GM21723 (cell line): ENCODE measurements at regions not wholly inside any gene's neighbourhood (a gene's known extent, or its start where the extent isn't known, plus 50 kb on each side); places are given as distances from the start of the nearest gene placed in this dataset.

ENCODE experiments used
- ATAC-seq: cut with Tn5 transposase; IDR thresholded peaks from one replicate; pipeline ENCODE4 v1.9.1; 2021; ENCODE audit warnings: mild to moderate bottlenecking, moderate library complexity; ENCODE audit not compliant: unreplicated experiment

- ATAC-seq, result no peak
Observed at GRCh38 chr4:126697748-126698147, 935.0 kb upstream of the INTU start.

GRCh38 chr4:126698224-126698623, 934.5 kb upstream of the INTU start:
- ATAC-seq, result no peak

- ATAC-seq, result no peak
Observed at GRCh38 chr4:126701756-126702155, 931.0 kb upstream of the INTU start.

DNA sequence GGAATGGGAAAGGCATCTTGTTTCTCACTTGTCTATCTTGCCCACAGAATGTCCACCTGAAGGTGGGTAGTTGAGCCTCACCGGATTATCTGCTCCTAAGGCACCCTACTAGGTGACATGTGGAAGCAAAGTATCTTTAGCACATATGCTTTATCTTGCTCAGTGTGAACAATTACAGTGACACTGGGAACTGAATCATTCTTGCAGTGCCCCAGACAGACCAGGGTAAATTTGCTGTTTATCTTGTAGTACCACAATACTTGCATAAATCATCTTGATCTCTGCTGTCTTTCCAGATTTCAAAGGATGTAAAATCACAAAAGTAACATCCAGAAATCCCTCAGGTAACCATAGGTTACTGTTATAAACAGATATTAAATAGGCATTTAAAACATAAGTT, 930.0 kb upstream of the INTU start:
- no peak for ATAC-seq

DNA sequence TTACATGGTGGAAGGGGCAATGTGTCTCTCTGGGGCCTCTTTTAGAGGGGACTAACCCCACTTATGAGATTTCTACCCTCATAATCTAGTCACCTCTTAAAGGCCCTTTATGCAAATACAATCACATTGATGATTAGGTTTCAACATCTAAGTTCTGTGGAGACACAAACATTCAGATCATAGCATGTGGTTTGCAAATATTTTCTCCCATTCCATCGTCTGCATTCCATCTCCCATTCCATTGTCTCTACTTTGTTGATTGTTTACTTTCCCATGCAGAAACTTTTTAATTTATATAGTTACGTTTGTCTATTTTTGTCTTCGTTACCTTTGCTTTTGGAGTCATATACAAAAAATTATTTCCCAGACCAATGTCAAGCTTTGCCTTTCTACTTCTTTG, 927.5 kb upstream of the INTU start:
- ATAC-seq, result no peak

GRCh38 chr4:126708716-126709115, 924.0 kb upstream of the INTU start:
- no peak for ATAC-seq

- no peak for ATAC-seq
Observed at GRCh38 chr4:126710935-126711334, 921.8 kb upstream of the INTU start.

DNA sequence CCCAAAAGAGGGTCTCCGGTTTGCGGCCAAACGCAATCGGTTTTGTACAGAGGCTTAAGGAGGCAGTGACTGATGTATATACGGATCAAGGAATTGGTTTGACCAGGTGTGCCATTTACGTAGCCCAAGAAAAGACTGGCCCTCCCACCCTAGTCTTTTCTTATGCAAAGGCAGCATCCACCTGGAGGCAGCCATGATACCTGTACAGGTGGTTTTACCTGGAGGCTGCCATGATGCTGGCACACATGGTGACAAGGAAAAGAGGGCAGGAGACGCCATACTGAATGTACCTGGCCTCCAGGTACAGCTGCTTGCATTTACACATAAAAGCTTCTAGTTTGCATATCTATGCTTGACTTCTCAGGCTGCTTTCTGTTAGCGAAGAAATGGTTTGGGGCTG, 917.7 kb upstream of the INTU start:
- no peak for ATAC-seq

DNA sequence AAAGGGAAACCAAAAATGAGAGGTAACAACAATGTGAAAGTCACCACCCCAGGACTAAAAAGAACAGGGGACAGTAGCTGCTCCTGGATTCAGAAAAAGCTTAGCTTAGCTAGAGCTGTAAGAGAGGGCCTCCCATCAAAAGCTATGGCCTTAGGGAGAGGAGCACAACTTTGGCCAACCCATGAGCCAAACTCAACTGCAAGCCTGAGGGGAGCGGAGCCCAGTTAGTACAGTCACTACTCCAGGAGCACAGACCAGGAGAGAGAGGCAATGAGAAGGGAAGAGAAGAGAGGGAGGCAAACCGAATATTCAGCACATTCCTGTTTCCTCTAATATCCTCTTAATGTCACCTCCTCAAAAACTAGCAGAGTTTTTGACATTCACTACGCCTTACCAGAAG, 917.1 kb upstream of the INTU start:
- ATAC-seq, result no peak

GRCh38 chr4:126718136-126718535, 914.6 kb upstream of the INTU start:
- ATAC-seq, result no peak

- no peak for ATAC-seq
Observed at GRCh38 chr4:126719852-126720251, 912.9 kb upstream of the INTU start.

- ATAC-seq, result no peak
Observed at GRCh38 chr4:126725906-126726305, 906.9 kb upstream of the INTU start.

- ATAC-seq, result no peak
Observed at GRCh38 chr4:126727461-126727860, 905.3 kb upstream of the INTU start.

GRCh38 chr4:126731062-126731461, 901.7 kb upstream of the INTU start:
- no peak for ATAC-seq

GRCh38 chr4:126733301-126733700, 899.5 kb upstream of the INTU start:
- ATAC-seq, result no peak

GRCh38 chr4:126734465-126734864, 898.3 kb upstream of the INTU start:
- ATAC-seq, result no peak

- no peak for ATAC-seq
Observed at GRCh38 chr4:126735294-126736132, 897.2 kb upstream of the INTU start.

GRCh38 chr4:126736133-126736518, 896.6 kb upstream of the INTU start:
- ATAC-seq, result no peak

GRCh38 chr4:126737899-126738526, 894.7 kb upstream of the INTU start:
- no peak for ATAC-seq

GRCh38 chr4:126738527-126738923, 894.2 kb upstream of the INTU start:
- no peak for ATAC-seq

DNA sequence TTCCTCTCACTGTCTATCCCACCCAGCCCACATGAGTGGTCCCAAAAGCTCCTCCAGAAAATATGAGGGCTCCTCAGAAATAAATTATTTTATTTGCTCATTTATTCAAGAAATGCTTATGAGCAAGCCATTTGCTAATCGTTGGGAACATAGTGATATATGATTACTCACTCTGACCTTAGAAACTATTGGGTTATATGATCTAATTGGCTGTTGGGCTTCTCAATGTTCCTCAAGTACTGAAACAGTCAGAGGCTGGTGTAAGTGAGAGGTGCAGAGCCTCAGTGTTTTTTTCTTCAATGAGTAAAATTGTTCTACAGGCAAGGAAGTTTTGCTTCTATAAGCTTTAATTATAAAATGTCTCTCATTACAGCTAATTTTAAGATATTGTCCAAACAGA, 893.8 kb upstream of the INTU start:
- ATAC-seq, result no peak

DNA sequence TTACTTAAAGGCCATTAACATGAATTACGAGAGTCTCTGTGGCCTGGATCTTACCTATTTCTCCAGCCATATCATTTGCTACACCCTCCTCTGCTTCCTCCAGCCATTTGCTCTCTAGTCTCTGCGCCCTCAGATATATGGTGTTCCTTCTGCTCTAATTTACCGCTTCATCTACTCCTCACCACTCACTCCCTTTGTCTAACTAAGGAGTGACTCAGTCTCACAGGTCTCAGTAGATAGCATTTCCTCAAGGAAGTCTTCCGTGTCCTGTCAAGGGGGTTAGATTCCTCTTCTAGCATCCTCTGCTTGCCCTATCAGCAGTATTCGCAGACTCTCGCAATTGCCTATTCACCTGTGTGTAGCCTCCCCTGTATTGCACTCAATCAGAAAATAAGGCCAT, 892.1 kb upstream of the INTU start:
- no peak for ATAC-seq

DNA sequence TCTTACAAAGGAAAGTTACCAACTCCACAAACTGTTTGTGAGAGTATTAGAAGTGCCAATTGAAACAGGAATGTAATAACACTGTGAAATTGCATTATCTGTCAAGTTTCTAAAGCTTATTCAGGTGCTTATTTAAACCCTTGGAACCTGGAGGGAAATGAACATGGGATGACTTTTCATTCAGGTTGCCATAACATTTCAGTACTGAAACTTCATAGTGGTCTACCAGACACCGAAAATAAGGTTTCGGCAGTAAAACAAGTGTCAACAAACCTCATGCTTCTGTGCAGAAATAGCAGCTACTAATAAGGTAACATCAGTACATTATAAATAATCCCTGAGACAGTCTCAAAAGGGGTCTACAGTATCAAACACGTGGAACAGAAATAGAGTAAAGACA, 890.7 kb upstream of the INTU start:
- no peak for ATAC-seq
